ENCODE measurements at regions not wholly inside any gene's neighbourhood (a gene's known extent, or its start where the extent isn't known, plus 50 kb on each side); places are given as distances from the start of the nearest gene placed in this dataset.

GRCh38 chr11:131309776-131310175 is 60.6 kb upstream of the NTM start:
- DNase-seq (ENCODE audit: low spot score) = no peak
- H4K20me1 ChIP-seq (ENCODE audit: insufficient read depth, poor library complexity, severe bottlenecking) = no peaks in the 10 kb centered on the region
- H3K9me3 ChIP-seq (ENCODE audit: low read depth) = no peaks in the 10 kb centered on the region
- H3K27me3 ChIP-seq = no peaks in the 10 kb centered on the region
- no peak overlapping the region for H3K4me3 ChIP-seq
- no peak overlapping the region for H3K4me2 ChIP-seq
- H3K36me3 ChIP-seq (replicated peaks; ENCODE audit: insufficient read depth, low read depth) = no peaks in the 10 kb centered on the region
- no peak overlapping the region for H3K27ac ChIP-seq
- H3K79me2 ChIP-seq = no peaks in the 10 kb centered on the region
- H2AFZ ChIP-seq = no peak overlapping the region
- TF ChIP-seq EZH2phosphoT487 (IDR thresholded peaks at IDR 0.05; ENCODE audit: low read depth, severe bottlenecking, unreplicated experiment) = no peak
- no peak for TF ChIP-seq CTCF (IDR thresholded peaks at IDR 0.05; ENCODE audit: poor library complexity)
- TF ChIP-seq EZH2 (IDR thresholded peaks at IDR 0.05; ENCODE audit: borderline replicate concordance) = no peak
- no peaks in the 10 kb centered on the region for H3K9me2 ChIP-seq (replicated peaks; ENCODE audit: insufficient read depth)
- H3K4me1 ChIP-seq (ENCODE audit: insufficient read depth) = no peaks in the 10 kb centered on the region
- WGBS (ENCODE audit: low lambda C conversion rate, missing lambda C conversion rate) = 86% methylated on average over 5 of the region's 5 CpGs

- H2AFZ ChIP-seq = no peak overlapping the region
- no peak for DNase-seq (ENCODE audit: low spot score)
- H3K4me3 ChIP-seq = no peak overlapping the region
- H3K9me2 ChIP-seq (replicated peaks; ENCODE audit: insufficient read depth) = no peaks in the 10 kb centered on the region
- no peaks in the 10 kb centered on the region for H3K79me2 ChIP-seq
- WGBS (ENCODE audit: low lambda C conversion rate, missing lambda C conversion rate) = 69% methylated on average over 10 of the region's 10 CpGs
- no peak overlapping the region for H3K4me2 ChIP-seq
- H3K4me1 ChIP-seq (ENCODE audit: insufficient read depth) = no peaks in the 10 kb centered on the region
- no peaks in the 10 kb centered on the region for H3K27me3 ChIP-seq
- H4K20me1 ChIP-seq (ENCODE audit: insufficient read depth, poor library complexity, severe bottlenecking) = no peaks in the 10 kb centered on the region
- H3K36me3 ChIP-seq (replicated peaks; ENCODE audit: insufficient read depth, low read depth) = no peaks in the 10 kb centered on the region
- TF ChIP-seq EZH2phosphoT487 (IDR thresholded peaks at IDR 0.05; ENCODE audit: low read depth, severe bottlenecking, unreplicated experiment) = no peak
- no peak for TF ChIP-seq EZH2 (IDR thresholded peaks at IDR 0.05; ENCODE audit: borderline replicate concordance)
- no peak for TF ChIP-seq CTCF (IDR thresholded peaks at IDR 0.05; ENCODE audit: poor library complexity)
- no peak overlapping the region for H3K27ac ChIP-seq
- no peaks in the 10 kb centered on the region for H3K9me3 ChIP-seq (ENCODE audit: low read depth)
These were observed 58.5 kb upstream of the NTM start for GRCh38 chr11:131311776-131312514.

Data from hepatocyte (in vitro differentiated cells).